A673 (cell line): ENCODE measurements at regions not wholly inside any gene's neighbourhood (a gene's known extent, or its start where the extent isn't known, plus 50 kb on each side); places are given as distances from the start of the nearest gene placed in this dataset.

Source experiments
- BruUV-seq: library from RNA; stranded (reverse); fragments of 400-500 nt; replicated peaks from 2 replicates; lab custom pipeline; 2021; lab: Mats Ljungman, UMichigan
- CTCF ChIA-PET: fragments of 300-600 bp; sonication (Branson Sonifier 250); formaldehyde crosslinking; loops from one replicate; lab custom pipeline; 2022; ENCODE audit warnings: antibody characterized with exemption; lab: Charles Lee
- POLR2A ChIA-PET: fragments of 300-600 bp; sonication (Branson Sonifier 250); formaldehyde crosslinking; loops from one replicate; lab custom pipeline; 2022; ENCODE audit warnings: antibody characterized with exemption; ENCODE audit not compliant: low non-redundant PET; lab: Charles Lee
- DNase-seq: peaks from one replicate; pipeline ENCODE4 v3.0.0-alpha.2; 2015; ENCODE audit warnings: low spot score
- H3K27ac ChIP-seq: fragments of 200-600 bp; sonication (generic); 2 replicates; pipeline ENCODE4 v1.5.1; 2016; ENCODE audit warnings: mixed run types, low read depth, mild to moderate bottlenecking, mixed read lengths, antibody characterized with exemption, low read length; ENCODE audit not compliant: poor library complexity, severe bottlenecking
- H3K27me3 ChIP-seq: fragments of 200-600 bp; sonication (generic); replicated peaks from 2 replicates; pipeline ENCODE4 v1.6.1; 2017; ENCODE audit warnings: mixed run types, low read depth, mild to moderate bottlenecking, mixed read lengths, antibody characterized with exemption, low read length; ENCODE audit not compliant: insufficient read depth, poor library complexity
- H3K36me3 ChIP-seq: fragments of 200-600 bp; sonication (generic); 2 replicates; pipeline ENCODE4 v1.6.1; 2016; ENCODE audit warnings: mixed run types, mild to moderate bottlenecking, mixed read lengths, antibody characterized with exemption, low read length; ENCODE audit not compliant: insufficient read depth, poor library complexity, severe bottlenecking
- H3K4me1 ChIP-seq: fragments of 200-600 bp; sonication (generic); 2 replicates; pipeline ENCODE4 v1.6.1; 2017; ENCODE audit warnings: mixed run types, mild to moderate bottlenecking, mixed read lengths, antibody characterized with exemption, low read length; ENCODE audit not compliant: insufficient read depth, poor library complexity, severe bottlenecking
- H3K4me3 ChIP-seq: fragments of 200-600 bp; sonication (generic); 2 replicates; pipeline ENCODE4 v1.5.1; 2016; ENCODE audit warnings: low read depth, mixed run types, mild to moderate bottlenecking, mixed read lengths, low read length; ENCODE audit not compliant: poor library complexity, severe bottlenecking
- H3K9me3 ChIP-seq: fragments of 200-600 bp; sonication (generic); 2 replicates; pipeline ENCODE4 v1.6.1; 2016; ENCODE audit warnings: mixed run types, low read depth, mild to moderate bottlenecking, mixed read lengths, antibody characterized with exemption, low read length; ENCODE audit not compliant: poor library complexity, severe bottlenecking
- CTCF ChIP-seq: fragments of 300-800, 200-600 bp; sonication (generic); conservative IDR thresholded peaks from 2 replicates; pipeline ENCODE4 v1.5.1; 2017; ENCODE audit warnings: low read depth, mild to moderate bottlenecking, antibody characterized with exemption, low read length, moderate library complexity, mixed read lengths
- EZH2 ChIP-seq: fragments of 200-600 bp; sonication (generic); IDR thresholded peaks from 2 replicates; pipeline ENCODE4 v1.6.1; 2017; ENCODE audit warnings: borderline replicate concordance, low read depth, mild to moderate bottlenecking, mixed read lengths, antibody characterized with exemption, low read length; ENCODE audit not compliant: poor library complexity, severe bottlenecking
- intact Hi-C: fragments of 100-400 bp; cut with micrococcal nuclease; formaldehyde crosslinking; loops from one replicate; pipeline ENCODE4 v1.10.0; 2022; ENCODE audit not compliant: unreplicated experiment

- no peak overlapping the region for H3K27ac ChIP-seq
- H3K4me1 ChIP-seq, result no peaks in the 10 kb centered on the region
- TF ChIP-seq EZH2 (no peak), CTCF (no peak)
- CTCF ChIA-PET, result no interaction called here
- intact Hi-C loops, result no loop called here
- H3K27me3 ChIP-seq, result no peaks in the 10 kb centered on the region
- no peaks in the 10 kb centered on the region for H3K9me3 ChIP-seq
- no peaks in the 10 kb centered on the region for H3K36me3 ChIP-seq
- H3K4me3 ChIP-seq, result no peak overlapping the region
- no TSS peak for BruUV-seq
- POLR2A ChIA-PET, result no interaction called here
- DNase-seq, result peak; percentile 19
Measured at GRCh38 chr2:157107877-157108276, 149.6 kb upstream of the GALNT5 start.

- Histone ChIP-seq H3K9me3 (no peaks in the 10 kb centered on the region), H3K36me3 (no peaks in the 10 kb centered on the region), H3K27me3 (no peaks in the 10 kb centered on the region), H3K4me1 (no peaks in the 10 kb centered on the region), H3K27ac (no peak overlapping the region), H3K4me3 (no peak overlapping the region)
- intact Hi-C loops, result no loop called here
- no peak for DNase-seq
- BruUV-seq, result no TSS peak
- TF ChIP-seq EZH2, result no peak
- TF ChIP-seq CTCF, result no peak
- CTCF ChIA-PET, result no interaction called here
- POLR2A ChIA-PET, result no interaction called here
Measured at GRCh38 chr2:157122776-157123175, 134.7 kb upstream of the GALNT5 start.

GRCh38 chr2:157124731-157125130 is 132.8 kb upstream of the GALNT5 start:
- no TSS peak for BruUV-seq
- Histone ChIP-seq H3K9me3 (no peaks in the 10 kb centered on the region), H3K36me3 (no peaks in the 10 kb centered on the region), H3K27ac (no peak overlapping the region), H3K4me1 (no peaks in the 10 kb centered on the region), H3K27me3 (no peaks in the 10 kb centered on the region), H3K4me3 (no peak overlapping the region)
- TF ChIP-seq EZH2 (no peak), CTCF (no peak)
- POLR2A ChIA-PET, result no interaction called here
- intact Hi-C loops, result no loop called here
- CTCF ChIA-PET, result no interaction called here
- peak; percentile 30 for DNase-seq
